ENCODE measurements at regions not wholly inside any gene's neighbourhood (a gene's known extent, or its start where the extent isn't known, plus 50 kb on each side); places are given as distances from the start of the nearest gene placed in this dataset.

- TF ChIP-seq CTCF (IDR thresholded peaks at IDR 0.05) (no peak), ZFX (IDR thresholded peaks at IDR 0.05; ENCODE audit: borderline replicate concordance) (no peak)
Measured at GRCh38 chr9:10704720-10705119, 91.9 kb upstream of the PTPRD start.

Measured in 22Rv1 (cell line).